ENCODE measurements at regions not wholly inside any gene's neighbourhood (a gene's known extent, or its start where the extent isn't known, plus 50 kb on each side); places are given as distances from the start of the nearest gene placed in this dataset.

DNA sequence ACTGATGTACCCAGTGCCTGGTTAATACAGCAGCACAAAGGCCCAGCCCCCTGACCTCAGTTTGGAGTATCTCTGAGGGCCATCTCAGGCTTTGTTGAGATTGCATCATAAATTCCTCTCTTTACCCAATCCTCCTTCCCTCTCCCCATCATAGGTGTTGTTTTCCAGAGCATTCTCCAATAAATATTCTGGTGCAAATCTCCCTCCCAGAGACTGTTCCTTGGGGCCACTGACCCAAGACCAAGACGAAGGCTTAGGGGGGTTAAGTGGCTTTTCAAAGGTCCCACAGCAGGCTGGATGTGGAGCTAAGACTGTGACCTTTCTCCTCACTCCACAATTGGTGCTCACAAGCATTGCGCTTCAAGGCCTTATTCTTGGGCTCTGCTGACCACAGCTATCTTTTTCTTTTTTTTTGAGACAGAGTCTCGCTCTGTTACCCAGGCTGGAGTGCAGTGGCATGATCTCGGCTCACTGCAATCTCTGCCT is 72.4 kb upstream of the ZMYND8 start:
- no peak overlapping the region for H3K4me3 ChIP-seq (ENCODE audit: low read depth, low read length)
- no peaks in the 10 kb centered on the region for H3K4me1 ChIP-seq (ENCODE audit: control insufficient read depth, insufficient read depth, low read length)
- ChIA-PET CTCF (no interaction called here), POLR2A (no interaction called here)
- no peak for TF ChIP-seq ZNF433 (tag by site-specific recombination; IDR thresholded peaks at IDR 0.05; ENCODE audit: low read depth)
- TF ChIP-seq ZNF112 (tag by site-specific recombination; IDR thresholded peaks at IDR 0.05): no peak
- TF ChIP-seq, protein P1, sequence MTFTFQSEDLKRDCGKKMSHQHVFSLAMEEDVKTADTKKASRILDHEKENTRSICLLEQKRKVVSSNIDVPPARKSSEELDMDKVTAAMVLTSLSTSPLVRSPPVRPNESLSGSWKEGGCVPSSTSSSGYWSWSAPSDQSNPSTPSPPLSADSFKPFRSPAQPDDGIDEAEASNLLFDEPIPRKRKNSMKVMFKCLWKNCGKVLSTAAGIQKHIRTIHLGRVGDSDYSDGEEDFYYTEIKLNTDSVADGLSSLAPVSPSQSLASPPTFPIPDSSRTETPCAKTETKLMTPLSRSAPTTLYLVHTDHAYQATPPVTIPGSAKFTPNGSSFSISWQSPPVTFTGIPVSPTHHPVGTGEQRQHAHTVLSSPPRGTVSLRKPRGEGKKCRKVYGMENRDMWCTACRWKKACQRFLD (tag by site-specific recombination; IDR thresholded peaks at IDR 0.05): no peak
- no peak for TF ChIP-seq KLF8 (tag by site-specific recombination; IDR thresholded peaks at IDR 0.05)
- TF ChIP-seq ZNF426 (tag by site-specific recombination; IDR thresholded peaks at IDR 0.05): no peak
- TF ChIP-seq, protein P2, sequence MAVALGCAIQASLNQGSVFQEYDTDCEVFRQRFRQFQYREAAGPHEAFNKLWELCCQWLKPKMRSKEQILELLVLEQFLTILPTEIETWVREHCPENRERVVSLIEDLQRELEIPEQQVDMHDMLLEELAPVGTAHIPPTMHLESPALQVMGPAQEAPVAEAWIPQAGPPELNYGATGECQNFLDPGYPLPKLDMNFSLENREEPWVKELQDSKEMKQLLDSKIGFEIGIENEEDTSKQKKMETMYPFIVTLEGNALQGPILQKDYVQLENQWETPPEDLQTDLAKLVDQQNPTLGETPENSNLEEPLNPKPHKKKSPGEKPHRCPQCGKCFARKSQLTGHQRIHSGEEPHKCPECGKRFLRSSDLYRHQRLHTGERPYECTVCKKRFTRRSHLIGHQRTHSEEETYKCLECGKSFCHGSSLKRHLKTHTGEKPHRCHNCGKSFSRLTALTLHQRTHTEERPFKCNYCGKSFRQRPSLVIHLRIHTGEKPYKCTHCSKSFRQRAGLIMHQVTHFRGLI (tag by site-specific recombination; IDR thresholded peaks at IDR 0.05): no peak
- TF ChIP-seq, protein P3, sequence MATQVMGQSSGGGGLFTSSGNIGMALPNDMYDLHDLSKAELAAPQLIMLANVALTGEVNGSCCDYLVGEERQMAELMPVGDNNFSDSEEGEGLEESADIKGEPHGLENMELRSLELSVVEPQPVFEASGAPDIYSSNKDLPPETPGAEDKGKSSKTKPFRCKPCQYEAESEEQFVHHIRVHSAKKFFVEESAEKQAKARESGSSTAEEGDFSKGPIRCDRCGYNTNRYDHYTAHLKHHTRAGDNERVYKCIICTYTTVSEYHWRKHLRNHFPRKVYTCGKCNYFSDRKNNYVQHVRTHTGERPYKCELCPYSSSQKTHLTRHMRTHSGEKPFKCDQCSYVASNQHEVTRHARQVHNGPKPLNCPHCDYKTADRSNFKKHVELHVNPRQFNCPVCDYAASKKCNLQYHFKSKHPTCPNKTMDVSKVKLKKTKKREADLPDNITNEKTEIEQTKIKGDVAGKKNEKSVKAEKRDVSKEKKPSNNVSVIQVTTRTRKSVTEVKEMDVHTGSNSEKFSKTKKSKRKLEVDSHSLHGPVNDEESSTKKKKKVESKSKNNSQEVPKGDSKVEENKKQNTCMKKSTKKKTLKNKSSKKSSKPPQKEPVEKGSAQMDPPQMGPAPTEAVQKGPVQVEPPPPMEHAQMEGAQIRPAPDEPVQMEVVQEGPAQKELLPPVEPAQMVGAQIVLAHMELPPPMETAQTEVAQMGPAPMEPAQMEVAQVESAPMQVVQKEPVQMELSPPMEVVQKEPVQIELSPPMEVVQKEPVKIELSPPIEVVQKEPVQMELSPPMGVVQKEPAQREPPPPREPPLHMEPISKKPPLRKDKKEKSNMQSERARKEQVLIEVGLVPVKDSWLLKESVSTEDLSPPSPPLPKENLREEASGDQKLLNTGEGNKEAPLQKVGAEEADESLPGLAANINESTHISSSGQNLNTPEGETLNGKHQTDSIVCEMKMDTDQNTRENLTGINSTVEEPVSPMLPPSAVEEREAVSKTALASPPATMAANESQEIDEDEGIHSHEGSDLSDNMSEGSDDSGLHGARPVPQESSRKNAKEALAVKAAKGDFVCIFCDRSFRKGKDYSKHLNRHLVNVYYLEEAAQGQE (tag by site-specific recombination; IDR thresholded peaks at IDR 0.05): no peak
- no peak for TF ChIP-seq ZNF114 (tag by site-specific recombination; IDR thresholded peaks at IDR 0.05)
- TF ChIP-seq KLF16 (tag by site-specific recombination; IDR thresholded peaks at IDR 0.05): no peak
- TF ChIP-seq ZNF677 (tag by site-specific recombination; IDR thresholded peaks at IDR 0.05): no peak
- TF ChIP-seq, protein P4, sequence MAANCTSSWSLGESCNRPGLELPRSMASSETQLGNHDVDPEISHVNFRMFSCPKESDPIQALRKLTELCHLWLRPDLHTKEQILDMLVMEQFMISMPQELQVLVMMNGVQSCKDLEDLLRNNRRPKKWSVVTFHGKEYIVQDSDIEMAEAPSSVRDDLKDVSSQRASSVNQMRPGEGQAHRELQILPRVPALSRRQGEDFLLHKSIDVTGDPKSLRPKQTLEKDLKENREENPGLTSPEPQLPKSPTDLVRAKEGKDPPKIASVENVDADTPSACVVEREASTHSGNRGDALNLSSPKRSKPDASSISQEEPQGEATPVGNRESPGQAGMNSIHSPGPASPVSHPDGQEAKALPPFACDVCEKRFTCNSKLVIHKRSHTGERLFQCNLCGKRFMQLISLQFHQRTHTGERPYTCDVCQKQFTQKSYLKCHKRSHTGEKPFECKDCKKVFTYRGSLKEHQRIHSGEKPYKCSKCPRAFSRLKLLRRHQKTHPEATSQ (tag by site-specific recombination; IDR thresholded peaks at IDR 0.05): no peak
- TF ChIP-seq ZNF610 (tag by site-specific recombination; IDR thresholded peaks at IDR 0.05; ENCODE audit: borderline replicate concordance): no peak
- TF ChIP-seq, protein P5, sequence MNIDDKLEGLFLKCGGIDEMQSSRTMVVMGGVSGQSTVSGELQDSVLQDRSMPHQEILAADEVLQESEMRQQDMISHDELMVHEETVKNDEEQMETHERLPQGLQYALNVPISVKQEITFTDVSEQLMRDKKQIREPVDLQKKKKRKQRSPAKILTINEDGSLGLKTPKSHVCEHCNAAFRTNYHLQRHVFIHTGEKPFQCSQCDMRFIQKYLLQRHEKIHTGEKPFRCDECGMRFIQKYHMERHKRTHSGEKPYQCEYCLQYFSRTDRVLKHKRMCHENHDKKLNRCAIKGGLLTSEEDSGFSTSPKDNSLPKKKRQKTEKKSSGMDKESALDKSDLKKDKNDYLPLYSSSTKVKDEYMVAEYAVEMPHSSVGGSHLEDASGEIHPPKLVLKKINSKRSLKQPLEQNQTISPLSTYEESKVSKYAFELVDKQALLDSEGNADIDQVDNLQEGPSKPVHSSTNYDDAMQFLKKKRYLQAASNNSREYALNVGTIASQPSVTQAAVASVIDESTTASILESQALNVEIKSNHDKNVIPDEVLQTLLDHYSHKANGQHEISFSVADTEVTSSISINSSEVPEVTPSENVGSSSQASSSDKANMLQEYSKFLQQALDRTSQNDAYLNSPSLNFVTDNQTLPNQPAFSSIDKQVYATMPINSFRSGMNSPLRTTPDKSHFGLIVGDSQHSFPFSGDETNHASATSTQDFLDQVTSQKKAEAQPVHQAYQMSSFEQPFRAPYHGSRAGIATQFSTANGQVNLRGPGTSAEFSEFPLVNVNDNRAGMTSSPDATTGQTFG (tag by site-specific recombination; IDR thresholded peaks at IDR 0.05; ENCODE audit: borderline replicate concordance): no peak
- TF ChIP-seq ZNF585B (tag by site-specific recombination; IDR thresholded peaks at IDR 0.05): no peak
- TF ChIP-seq, protein P6, sequence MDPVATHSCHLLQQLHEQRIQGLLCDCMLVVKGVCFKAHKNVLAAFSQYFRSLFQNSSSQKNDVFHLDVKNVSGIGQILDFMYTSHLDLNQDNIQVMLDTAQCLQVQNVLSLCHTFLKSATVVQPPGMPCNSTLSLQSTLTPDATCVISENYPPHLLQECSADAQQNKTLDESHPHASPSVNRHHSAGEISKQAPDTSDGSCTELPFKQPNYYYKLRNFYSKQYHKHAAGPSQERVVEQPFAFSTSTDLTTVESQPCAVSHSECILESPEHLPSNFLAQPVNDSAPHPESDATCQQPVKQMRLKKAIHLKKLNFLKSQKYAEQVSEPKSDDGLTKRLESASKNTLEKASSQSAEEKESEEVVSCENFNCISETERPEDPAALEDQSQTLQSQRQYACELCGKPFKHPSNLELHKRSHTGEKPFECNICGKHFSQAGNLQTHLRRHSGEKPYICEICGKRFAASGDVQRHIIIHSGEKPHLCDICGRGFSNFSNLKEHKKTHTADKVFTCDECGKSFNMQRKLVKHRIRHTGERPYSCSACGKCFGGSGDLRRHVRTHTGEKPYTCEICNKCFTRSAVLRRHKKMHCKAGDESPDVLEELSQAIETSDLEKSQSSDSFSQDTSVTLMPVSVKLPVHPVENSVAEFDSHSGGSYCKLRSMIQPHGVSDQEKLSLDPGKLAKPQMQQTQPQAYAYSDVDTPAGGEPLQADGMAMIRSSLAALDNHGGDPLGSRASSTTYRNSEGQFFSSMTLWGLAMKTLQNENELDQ (tag by site-specific recombination; IDR thresholded peaks at IDR 0.05; ENCODE audit: low read depth): no peak
- H3K36me3 ChIP-seq (ENCODE audit: control insufficient read depth in 2 of 2, insufficient read depth in 1 of 2, low read length in 2 of 2): no peaks in the 10 kb centered on the region
- H3K27ac ChIP-seq (ENCODE audit: extremely low read depth, low read depth, low read length): no peak overlapping the region
- H3K9me3 ChIP-seq (ENCODE audit: control insufficient read depth, insufficient read depth, low read depth, low read length): no peaks in the 10 kb centered on the region

All from HEK293 (cell line).